ENCODE measurements at regions not wholly inside any gene's neighbourhood (a gene's known extent, or its start where the extent isn't known, plus 50 kb on each side); places are given as distances from the start of the nearest gene placed in this dataset.

GRCh38 chr9:93895535-93895934, 59.6 kb downstream of the BARX1 start:
- H3K4me1 ChIP-seq = no peaks in the 10 kb centered on the region
- no peaks in the 10 kb centered on the region for H3K36me3 ChIP-seq
- intact Hi-C loops (cut with DNase I) = no loop called here
- WGBS, 2 donors = 87 to 88% methylated on average over 8 of the region's 8 CpGs
- H3K27me3 ChIP-seq = no peaks in the 10 kb centered on the region
- H3K9me3 ChIP-seq = peaks cover 0 to 15% (median 0%) of the 10 kb centered on the region in 4 donors
- H3K4me3 ChIP-seq = no peak overlapping the region
- TF ChIP-seq POLR2A (IDR thresholded peaks at IDR 0.05) (no peak), EP300 (IDR thresholded peaks at IDR 0.05) (no peak), POLR2AphosphoS5 (IDR thresholded peaks at IDR 0.05) (no peak)
- TF ChIP-seq, protein P1, sequence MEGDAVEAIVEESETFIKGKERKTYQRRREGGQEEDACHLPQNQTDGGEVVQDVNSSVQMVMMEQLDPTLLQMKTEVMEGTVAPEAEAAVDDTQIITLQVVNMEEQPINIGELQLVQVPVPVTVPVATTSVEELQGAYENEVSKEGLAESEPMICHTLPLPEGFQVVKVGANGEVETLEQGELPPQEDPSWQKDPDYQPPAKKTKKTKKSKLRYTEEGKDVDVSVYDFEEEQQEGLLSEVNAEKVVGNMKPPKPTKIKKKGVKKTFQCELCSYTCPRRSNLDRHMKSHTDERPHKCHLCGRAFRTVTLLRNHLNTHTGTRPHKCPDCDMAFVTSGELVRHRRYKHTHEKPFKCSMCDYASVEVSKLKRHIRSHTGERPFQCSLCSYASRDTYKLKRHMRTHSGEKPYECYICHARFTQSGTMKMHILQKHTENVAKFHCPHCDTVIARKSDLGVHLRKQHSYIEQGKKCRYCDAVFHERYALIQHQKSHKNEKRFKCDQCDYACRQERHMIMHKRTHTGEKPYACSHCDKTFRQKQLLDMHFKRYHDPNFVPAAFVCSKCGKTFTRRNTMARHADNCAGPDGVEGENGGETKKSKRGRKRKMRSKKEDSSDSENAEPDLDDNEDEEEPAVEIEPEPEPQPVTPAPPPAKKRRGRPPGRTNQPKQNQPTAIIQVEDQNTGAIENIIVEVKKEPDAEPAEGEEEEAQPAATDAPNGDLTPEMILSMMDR (IDR thresholded peaks at IDR 0.05) = no peak
- H3K27ac ChIP-seq = no peak overlapping the region
- DNase-seq = no peak

GRCh38 chr9:93894691-93895079, 60.5 kb downstream of the BARX1 start:
- TF ChIP-seq EP300 (IDR thresholded peaks at IDR 0.05) (no peak), POLR2AphosphoS5 (IDR thresholded peaks at IDR 0.05) (no peak), POLR2A (IDR thresholded peaks at IDR 0.05) (no peak)
- TF ChIP-seq, protein P1 (IDR thresholded peaks at IDR 0.05) = no peak
- intact Hi-C loops (cut with DNase I) = no loop called here
- Histone ChIP-seq H3K36me3 (no peaks in the 10 kb centered on the region), H3K27ac (no peak overlapping the region), H3K9me3 (peaks cover 0 to 15% (median 0%) of the 10 kb centered on the region in 4 donors), H3K4me3 (no peak overlapping the region), H3K4me1 (no peaks in the 10 kb centered on the region), H3K27me3 (no peaks in the 10 kb centered on the region)
- 93 to 94% methylated on average over 6 of the region's 6 CpGs for WGBS, 2 donors
- no peak for DNase-seq

GRCh38 chr9:93893899-93894690, 61.1 kb downstream of the BARX1 start:
- no peak overlapping the region for H3K27ac ChIP-seq
- no peak overlapping the region for H3K4me3 ChIP-seq
- TF ChIP-seq EP300 (IDR thresholded peaks at IDR 0.05) = no peak
- TF ChIP-seq, protein P1 (IDR thresholded peaks at IDR 0.05) = no peak
- no peak for TF ChIP-seq POLR2AphosphoS5 (IDR thresholded peaks at IDR 0.05)
- no peak for TF ChIP-seq POLR2A (IDR thresholded peaks at IDR 0.05)
- peaks cover 0 to 15% (median 0%) of the 10 kb centered on the region in 4 donors for H3K9me3 ChIP-seq
- H3K27me3 ChIP-seq = no peaks in the 10 kb centered on the region
- no peaks in the 10 kb centered on the region for H3K4me1 ChIP-seq
- intact Hi-C loops (cut with DNase I) = no loop called here
- peak; percentile 56 for DNase-seq
- H3K36me3 ChIP-seq = no peaks in the 10 kb centered on the region
- 23 to 65% methylated on average over 15 of the region's 15 CpGs for WGBS, 2 donors

- H3K4me1 ChIP-seq = no peaks in the 10 kb centered on the region
- H3K36me3 ChIP-seq = no peaks in the 10 kb centered on the region
- TF ChIP-seq EP300 (IDR thresholded peaks at IDR 0.05) = no peak
- TF ChIP-seq, protein P1 (IDR thresholded peaks at IDR 0.05) = no peak
- no peak for TF ChIP-seq POLR2A (IDR thresholded peaks at IDR 0.05)
- no peak for TF ChIP-seq POLR2AphosphoS5 (IDR thresholded peaks at IDR 0.05)
- intact Hi-C loops (cut with DNase I) = no loop called here
- no peaks in the 10 kb centered on the region for H3K27me3 ChIP-seq
- H3K9me3 ChIP-seq = peaks cover 0 to 15% (median 0%) of the 10 kb centered on the region in 4 donors
- no peak for DNase-seq
- no peak overlapping the region for H3K4me3 ChIP-seq
- no peak overlapping the region for H3K27ac ChIP-seq
Observed at GRCh38 chr9:93893194-93893593, 62.0 kb downstream of the BARX1 start.
